Esophagus squamous epithelium (tissue), 4 donors: ENCODE measurements at regions not wholly inside any gene's neighbourhood (a gene's known extent, or its start where the extent isn't known, plus 50 kb on each side); places are given as distances from the start of the nearest gene placed in this dataset.

Experiments used
- CTCF ChIP-seq, 6 experiments: fragments of 450-650 bp in 4 of 6; fragments of 200-600 bp in 2 of 6; sonication (generic) in 2 of 6; IDR thresholded peaks; one replicate each; pipeline ENCODE4 v1.5.1; 2016 to 2019; ENCODE audit warnings: antibody characterized with exemption in 6 of 6, mild to moderate bottlenecking in 4 of 6, moderate library complexity in 4 of 6
- POLR2A ChIP-seq, 4 donors: fragments of 450-650 bp; IDR thresholded peaks; one replicate each; pipeline ENCODE4 v1.6.1; 2017; ENCODE audit warnings: antibody characterized with exemption in 4 of 4, mild to moderate bottlenecking in 4 of 4, moderate library complexity in 3 of 4

- TF ChIP-seq CTCF (IDR thresholded peaks at IDR 0.05): no peak
- no peak for TF ChIP-seq POLR2A (IDR thresholded peaks at IDR 0.05)
Measured at GRCh38 chr2:104371087-104371781, 482.7 kb upstream of the POU3F3 start.
